Calu3 (cell line): ENCODE measurements at regions not wholly inside any gene's neighbourhood (a gene's known extent, or its start where the extent isn't known, plus 50 kb on each side); places are given as distances from the start of the nearest gene placed in this dataset.

Experiments used
- BruUV-seq: library from RNA; stranded (reverse); fragments of 400-500 nt; replicated peaks from 2 replicates; lab custom pipeline; 2021; lab: Mats Ljungman, UMichigan
- CTCF ChIA-PET: fragments of 300-600 bp; sonication (Branson Sonifier 250); formaldehyde crosslinking; loops from one replicate; lab custom pipeline; 2022; ENCODE audit warnings: antibody characterized with exemption; lab: Charles Lee
- DNase-seq: peaks from one replicate; pipeline ENCODE4 v3.0.0; 2022
- H3K27ac Mint-ChIP-seq: one replicate; pipeline ENCODE4 v1.8.0; 2022; ENCODE audit warnings: mixed read lengths; ENCODE audit not compliant: unreplicated experiment
- H3K27me3 Mint-ChIP-seq: one replicate; pipeline ENCODE4 v1.8.0; 2022; ENCODE audit warnings: mixed read lengths; ENCODE audit not compliant: unreplicated experiment
- H3K36me3 Mint-ChIP-seq: one replicate; pipeline ENCODE4 v1.8.0; 2022; ENCODE audit warnings: mild to moderate bottlenecking, moderate library complexity, mixed read lengths; ENCODE audit not compliant: insufficient read depth, unreplicated experiment
- H3K4me1 Mint-ChIP-seq: one replicate; pipeline ENCODE4 v1.8.0; 2022; ENCODE audit warnings: mild to moderate bottlenecking, low read depth, mixed read lengths; ENCODE audit not compliant: unreplicated experiment
- H3K4me3 Mint-ChIP-seq: one replicate; pipeline ENCODE4 v1.8.0; 2022; ENCODE audit warnings: mild to moderate bottlenecking, low read depth, moderate library complexity, mixed read lengths; ENCODE audit not compliant: unreplicated experiment
- H3K9me3 Mint-ChIP-seq: one replicate; pipeline ENCODE4 v1.8.0; 2022; ENCODE audit warnings: low read depth, mixed read lengths; ENCODE audit not compliant: unreplicated experiment
- CTCF ChIP-seq: fragments of 200-600 bp; IDR thresholded peaks from one replicate; pipeline ENCODE4 v1.8.0; 2022; ENCODE audit warnings: antibody characterized with exemption; ENCODE audit not compliant: unreplicated experiment
- intact Hi-C: fragments of 100-400 bp; cut with micrococcal nuclease; formaldehyde crosslinking; loops from one replicate; pipeline ENCODE4 v1.10.0; 2022; ENCODE audit not compliant: unreplicated experiment

GRCh38 chr7:85714043-85714578 is 527.3 kb upstream of the SEMA3D start:
- no peak for TF ChIP-seq CTCF
- Mint-ChIP-seq H3K4me3 (no peak overlapping the region), H3K9me3 (no peaks in the 10 kb centered on the region), H3K36me3 (no peaks in the 10 kb centered on the region), H3K27ac (no peak overlapping the region), H3K27me3 (no peaks in the 10 kb centered on the region), H3K4me1 (no peaks in the 10 kb centered on the region)
- CTCF ChIA-PET: no interaction called here
- intact Hi-C loops: no loop called here
- BruUV-seq: no TSS peak
- no peak for DNase-seq

- no peaks in the 10 kb centered on the region for H3K36me3 Mint-ChIP-seq
- no peak for DNase-seq
- TF ChIP-seq CTCF: no peak
- H3K9me3 Mint-ChIP-seq: no peaks in the 10 kb centered on the region
- H3K4me1 Mint-ChIP-seq: no peaks in the 10 kb centered on the region
- no peak overlapping the region for H3K27ac Mint-ChIP-seq
- intact Hi-C loops: no loop called here
- CTCF ChIA-PET: no interaction called here
- no peak overlapping the region for H3K4me3 Mint-ChIP-seq
- no TSS peak for BruUV-seq
- no peaks in the 10 kb centered on the region for H3K27me3 Mint-ChIP-seq
Measured at GRCh38 chr7:85713171-85713570, 526.3 kb upstream of the SEMA3D start.

GRCh38 chr7:85711894-85712293 is 525.0 kb upstream of the SEMA3D start:
- no peaks in the 10 kb centered on the region for H3K36me3 Mint-ChIP-seq
- CTCF ChIA-PET: no interaction called here
- H3K27ac Mint-ChIP-seq: no peak overlapping the region
- H3K27me3 Mint-ChIP-seq: no peaks in the 10 kb centered on the region
- H3K9me3 Mint-ChIP-seq: no peaks in the 10 kb centered on the region
- H3K4me1 Mint-ChIP-seq: no peaks in the 10 kb centered on the region
- no peak overlapping the region for H3K4me3 Mint-ChIP-seq
- TF ChIP-seq CTCF: no peak
- no peak for DNase-seq
- BruUV-seq: no TSS peak
- intact Hi-C loops: no loop called here

- no peaks in the 10 kb centered on the region for H3K36me3 Mint-ChIP-seq
- no peak for TF ChIP-seq CTCF
- H3K4me3 Mint-ChIP-seq: no peak overlapping the region
- no peaks in the 10 kb centered on the region for H3K27me3 Mint-ChIP-seq
- no TSS peak for BruUV-seq
- no peak for DNase-seq
- no peaks in the 10 kb centered on the region for H3K9me3 Mint-ChIP-seq
- no peaks in the 10 kb centered on the region for H3K4me1 Mint-ChIP-seq
- intact Hi-C loops: no loop called here
- H3K27ac Mint-ChIP-seq: no peak overlapping the region
- CTCF ChIA-PET: no interaction called here
Measured at GRCh38 chr7:85710960-85711359, 524.1 kb upstream of the SEMA3D start.
